Thoracic aorta (tissue), 2 donors: ENCODE measurements at regions not wholly inside any gene's neighbourhood (a gene's known extent, or its start where the extent isn't known, plus 50 kb on each side); places are given as distances from the start of the nearest gene placed in this dataset.

Experiments
- ATAC-seq: fragments of 150-250 bp; one replicate; pipeline ENCODE4 v1.8.0; 2017; ENCODE audit warnings: low read depth; ENCODE audit not compliant: insufficient number of reproducible peaks, low FRiP score
- DNase-seq: peaks from one replicate; pipeline ENCODE4 v3.0.0-alpha.2; 2020; ENCODE audit warnings: low spot score
- H3K27ac ChIP-seq, 2 donors: fragments of 200-600 bp; sonication (generic); 1 replicate in 1 of 2; 2 replicates in 1 of 2; pipeline ENCODE4 v1.5.1; 2016; ENCODE audit warnings: mild to moderate bottlenecking in 2 of 2, moderate library complexity in 2 of 2
- H3K27me3 ChIP-seq: fragments of 200-600 bp; sonication (generic); replicated peaks from 2 replicates; pipeline ENCODE4 v1.6.0; 2016; ENCODE audit warnings: mild to moderate bottlenecking; ENCODE audit not compliant: insufficient read depth
- H3K36me3 ChIP-seq: fragments of 200-600 bp; sonication (generic); one replicate; pipeline ENCODE4 v1.5.1; 2016
- H3K4me1 ChIP-seq, 2 donors: fragments of 200-600 bp; sonication (generic); 1 replicate in 1 of 2; 2 replicates in 1 of 2; pipeline versions ENCODE4 v1.5.1 to v1.6.0; 2016; ENCODE audit warnings: low read depth in 2 of 2, mild to moderate bottlenecking in 1 of 2; ENCODE audit not compliant: control insufficient read depth in 1 of 2
- H3K4me3 ChIP-seq: fragments of 200-600 bp; sonication (generic); 2 replicates; pipeline ENCODE4 v1.5.1; 2016; ENCODE audit warnings: mild to moderate bottlenecking
- H3K9me3 ChIP-seq: fragments of 200-600 bp; sonication (generic); 2 replicates; pipeline ENCODE4 v1.5.1; 2016
- TF ChIP-seq, protein P1 (sequence below): fragments of 200-600 bp; sonication (generic); IDR thresholded peaks from one replicate; pipeline ENCODE4 v1.5.1; 2019; ENCODE audit warnings: antibody characterized with exemption

DNA sequence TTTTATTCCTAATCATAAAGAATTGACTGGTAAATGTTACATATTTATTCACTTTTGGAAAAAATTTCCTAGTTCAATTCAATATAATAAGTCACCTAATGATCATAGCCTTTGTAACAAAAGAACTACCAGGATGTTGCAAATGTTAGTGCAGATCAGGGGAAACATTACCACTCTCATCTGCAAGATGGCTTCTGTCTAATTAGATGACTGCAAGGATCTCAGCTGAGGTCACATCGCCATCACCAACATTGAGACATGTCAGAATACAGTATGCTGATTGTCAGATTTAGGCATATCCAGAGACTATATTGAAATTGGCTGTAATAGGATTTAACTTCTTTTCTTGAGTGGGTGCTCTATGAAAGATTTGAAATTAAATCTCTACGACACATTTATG, 431.4 kb upstream of the AGTR1 start:
- TF ChIP-seq, protein P1, sequence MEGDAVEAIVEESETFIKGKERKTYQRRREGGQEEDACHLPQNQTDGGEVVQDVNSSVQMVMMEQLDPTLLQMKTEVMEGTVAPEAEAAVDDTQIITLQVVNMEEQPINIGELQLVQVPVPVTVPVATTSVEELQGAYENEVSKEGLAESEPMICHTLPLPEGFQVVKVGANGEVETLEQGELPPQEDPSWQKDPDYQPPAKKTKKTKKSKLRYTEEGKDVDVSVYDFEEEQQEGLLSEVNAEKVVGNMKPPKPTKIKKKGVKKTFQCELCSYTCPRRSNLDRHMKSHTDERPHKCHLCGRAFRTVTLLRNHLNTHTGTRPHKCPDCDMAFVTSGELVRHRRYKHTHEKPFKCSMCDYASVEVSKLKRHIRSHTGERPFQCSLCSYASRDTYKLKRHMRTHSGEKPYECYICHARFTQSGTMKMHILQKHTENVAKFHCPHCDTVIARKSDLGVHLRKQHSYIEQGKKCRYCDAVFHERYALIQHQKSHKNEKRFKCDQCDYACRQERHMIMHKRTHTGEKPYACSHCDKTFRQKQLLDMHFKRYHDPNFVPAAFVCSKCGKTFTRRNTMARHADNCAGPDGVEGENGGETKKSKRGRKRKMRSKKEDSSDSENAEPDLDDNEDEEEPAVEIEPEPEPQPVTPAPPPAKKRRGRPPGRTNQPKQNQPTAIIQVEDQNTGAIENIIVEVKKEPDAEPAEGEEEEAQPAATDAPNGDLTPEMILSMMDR = no peak
- Histone ChIP-seq H3K4me3 (no peak overlapping the region), H3K9me3 (no peaks in the 10 kb centered on the region), H3K4me1 (no peaks in the 10 kb centered on the region), H3K27ac (no peak overlapping the region), H3K27me3 (no peaks in the 10 kb centered on the region), H3K36me3 (no peaks in the 10 kb centered on the region)
- ATAC-seq (no peak), DNase-seq (no peak)

DNA sequence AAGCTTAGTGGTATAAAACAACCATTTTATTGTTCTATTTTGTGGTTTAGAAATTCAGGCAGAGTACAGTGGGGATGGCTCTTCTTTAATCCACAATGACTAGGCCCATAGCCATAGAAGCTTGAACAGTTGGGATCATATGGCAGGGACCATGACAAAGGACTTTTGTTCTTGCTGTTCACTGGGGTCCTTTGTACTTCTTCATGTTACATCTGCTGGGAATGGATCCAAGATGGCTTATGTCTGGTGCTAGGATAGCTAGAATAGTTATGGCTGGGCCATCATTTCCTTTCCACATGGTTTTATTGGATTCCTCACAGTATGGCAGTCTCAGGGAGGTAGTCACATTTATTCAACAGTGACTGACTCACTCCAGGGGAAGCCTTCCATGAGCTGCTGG, 427.9 kb upstream of the AGTR1 start:
- ATAC-seq (no peak), DNase-seq (no peak)
- H3K27me3 ChIP-seq = no peaks in the 10 kb centered on the region
- TF ChIP-seq, protein P1 = no peak
- no peaks in the 10 kb centered on the region for H3K9me3 ChIP-seq
- H3K36me3 ChIP-seq = no peaks in the 10 kb centered on the region
- no peak overlapping the region for H3K4me3 ChIP-seq
- H3K4me1 ChIP-seq = no peaks in the 10 kb centered on the region
- H3K27ac ChIP-seq = no peak overlapping the region

DNA sequence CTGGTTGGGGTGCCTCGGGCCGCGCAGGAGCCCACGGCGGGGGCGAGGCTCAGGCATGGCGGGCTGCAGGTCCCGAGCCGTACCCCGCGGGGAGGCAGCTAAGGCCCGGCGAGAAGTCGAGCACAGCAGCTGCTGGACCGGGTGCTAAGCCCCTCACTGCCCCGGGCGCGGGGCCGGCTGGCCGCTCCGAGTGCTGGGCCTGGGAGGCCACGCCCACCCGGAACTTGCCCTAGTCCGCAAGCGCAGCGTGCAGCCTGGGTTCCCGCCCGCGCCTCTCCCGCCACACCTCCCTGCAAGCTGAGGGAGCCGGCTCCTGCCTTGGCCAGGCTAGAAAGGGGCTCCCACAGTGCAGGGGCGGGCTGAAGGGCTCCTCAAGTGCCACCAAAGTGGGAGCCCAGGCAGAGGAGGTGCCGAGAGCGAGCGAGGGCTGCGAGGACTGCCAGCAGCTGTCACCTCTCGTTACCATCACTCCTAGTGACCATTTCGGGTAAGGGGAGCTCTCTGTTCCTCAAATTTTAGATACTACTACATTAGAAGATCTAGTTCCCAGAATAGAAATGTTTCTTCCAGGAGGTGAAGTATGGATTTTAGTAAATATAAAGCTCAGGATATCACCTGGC, 417.0 kb upstream of the AGTR1 start:
- no peak for ATAC-seq
- DNase-seq = no peak
- H3K4me3 ChIP-seq = no peak overlapping the region
- TF ChIP-seq, protein P1 = no peak
- no peaks in the 10 kb centered on the region for H3K4me1 ChIP-seq
- no peak overlapping the region for H3K27ac ChIP-seq
- H3K27me3 ChIP-seq = no peaks in the 10 kb centered on the region
- no peaks in the 10 kb centered on the region for H3K36me3 ChIP-seq
- H3K9me3 ChIP-seq = no peaks in the 10 kb centered on the region

DNA sequence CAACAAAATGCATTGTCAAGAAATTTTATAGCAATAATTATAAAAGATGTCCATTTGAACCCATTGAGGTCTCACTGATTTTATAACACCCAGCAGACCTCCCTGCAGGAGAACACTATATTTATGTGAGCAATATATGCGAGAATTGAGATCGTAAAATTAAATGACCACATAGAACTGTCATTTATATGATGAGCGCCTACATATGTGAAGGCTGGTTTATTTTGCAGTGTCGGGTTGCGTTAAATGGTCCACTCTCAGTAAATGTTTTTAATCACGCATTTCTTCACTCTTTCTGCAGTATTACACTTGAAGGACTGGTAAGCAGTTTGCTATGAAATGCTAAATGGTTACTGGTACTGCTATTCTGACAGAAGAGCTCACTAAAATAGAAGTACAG, 408.5 kb upstream of the AGTR1 start:
- H3K9me3 ChIP-seq = no peaks in the 10 kb centered on the region
- DNase-seq (no peak), ATAC-seq (no peak)
- H3K4me1 ChIP-seq = no peaks in the 10 kb centered on the region
- H3K4me3 ChIP-seq = no peak overlapping the region
- no peaks in the 10 kb centered on the region for H3K27me3 ChIP-seq
- H3K27ac ChIP-seq = no peak overlapping the region
- TF ChIP-seq, protein P1 = no peak
- H3K36me3 ChIP-seq = no peaks in the 10 kb centered on the region

DNA sequence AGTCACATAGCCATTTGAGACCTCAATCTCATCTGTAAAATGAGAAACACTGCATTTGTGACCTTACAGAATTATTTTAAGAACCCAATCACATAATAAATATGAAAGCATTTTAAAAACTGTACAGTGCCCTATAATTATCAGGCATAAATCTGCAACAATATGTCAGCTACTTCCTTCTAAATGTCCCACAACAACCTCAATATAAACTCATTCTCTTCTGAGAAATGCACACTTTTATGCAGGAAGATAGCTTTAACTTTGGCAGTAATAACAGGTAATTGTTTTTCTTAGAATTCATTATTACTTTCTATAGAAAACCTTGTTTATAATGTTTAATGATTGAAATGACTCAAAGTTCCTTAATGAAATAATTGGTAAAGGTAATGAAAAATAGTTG, 400.7 kb upstream of the AGTR1 start:
- Histone ChIP-seq H3K27me3 (no peaks in the 10 kb centered on the region), H3K9me3 (no peaks in the 10 kb centered on the region), H3K36me3 (no peaks in the 10 kb centered on the region), H3K4me1 (no peaks in the 10 kb centered on the region), H3K4me3 (no peak overlapping the region), H3K27ac (no peak overlapping the region)
- ATAC-seq = no peak
- no peak for DNase-seq
- TF ChIP-seq, protein P1 = no peak
